ENCODE measurements at regions not wholly inside any gene's neighbourhood (a gene's known extent, or its start where the extent isn't known, plus 50 kb on each side); places are given as distances from the start of the nearest gene placed in this dataset.

GRCh38 chrY:7458301-7459078, 546.9 kb upstream of the AMELY start:
- Histone ChIP-seq H3K36me3 (no peaks in the 10 kb centered on the region), H3K4me3 (no peak overlapping the region), H3K27ac (no peak overlapping the region), H3K9me3 (no peaks in the 10 kb centered on the region), H3K27me3 (no peaks in the 10 kb centered on the region), H3K4me1 (ENCODE audit: insufficient read depth) (no peaks in the 10 kb centered on the region)
- DNase-seq, result no peak
- intact Hi-C loops (cut with DNase I), result no loop called here
- no CpG with 5 or more reads among the region's 1 CpG for WGBS, 3 donors
- TF ChIP-seq, protein P1, sequence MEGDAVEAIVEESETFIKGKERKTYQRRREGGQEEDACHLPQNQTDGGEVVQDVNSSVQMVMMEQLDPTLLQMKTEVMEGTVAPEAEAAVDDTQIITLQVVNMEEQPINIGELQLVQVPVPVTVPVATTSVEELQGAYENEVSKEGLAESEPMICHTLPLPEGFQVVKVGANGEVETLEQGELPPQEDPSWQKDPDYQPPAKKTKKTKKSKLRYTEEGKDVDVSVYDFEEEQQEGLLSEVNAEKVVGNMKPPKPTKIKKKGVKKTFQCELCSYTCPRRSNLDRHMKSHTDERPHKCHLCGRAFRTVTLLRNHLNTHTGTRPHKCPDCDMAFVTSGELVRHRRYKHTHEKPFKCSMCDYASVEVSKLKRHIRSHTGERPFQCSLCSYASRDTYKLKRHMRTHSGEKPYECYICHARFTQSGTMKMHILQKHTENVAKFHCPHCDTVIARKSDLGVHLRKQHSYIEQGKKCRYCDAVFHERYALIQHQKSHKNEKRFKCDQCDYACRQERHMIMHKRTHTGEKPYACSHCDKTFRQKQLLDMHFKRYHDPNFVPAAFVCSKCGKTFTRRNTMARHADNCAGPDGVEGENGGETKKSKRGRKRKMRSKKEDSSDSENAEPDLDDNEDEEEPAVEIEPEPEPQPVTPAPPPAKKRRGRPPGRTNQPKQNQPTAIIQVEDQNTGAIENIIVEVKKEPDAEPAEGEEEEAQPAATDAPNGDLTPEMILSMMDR (IDR thresholded peaks at IDR 0.05), result no peak
- TF ChIP-seq POLR2A (IDR thresholded peaks at IDR 0.05) (no peak), EP300 (IDR thresholded peaks at IDR 0.05) (no peak)

- H3K4me1 ChIP-seq (ENCODE audit: insufficient read depth), result no peaks in the 10 kb centered on the region
- no peaks in the 10 kb centered on the region for H3K36me3 ChIP-seq
- TF ChIP-seq, protein P1 (IDR thresholded peaks at IDR 0.05), result no peak
- H3K27me3 ChIP-seq, result no peaks in the 10 kb centered on the region
- H3K9me3 ChIP-seq, result no peaks in the 10 kb centered on the region
- WGBS, 3 donors, result no CpG with 5 or more reads among the region's 4 CpGs
- no peak overlapping the region for H3K27ac ChIP-seq
- intact Hi-C loops (cut with DNase I), result no loop called here
- H3K4me3 ChIP-seq, result no peak overlapping the region
- DNase-seq, result no peak
These were observed 545.9 kb upstream of the AMELY start for GRCh38 chrY:7457286-7458015.

DNA sequence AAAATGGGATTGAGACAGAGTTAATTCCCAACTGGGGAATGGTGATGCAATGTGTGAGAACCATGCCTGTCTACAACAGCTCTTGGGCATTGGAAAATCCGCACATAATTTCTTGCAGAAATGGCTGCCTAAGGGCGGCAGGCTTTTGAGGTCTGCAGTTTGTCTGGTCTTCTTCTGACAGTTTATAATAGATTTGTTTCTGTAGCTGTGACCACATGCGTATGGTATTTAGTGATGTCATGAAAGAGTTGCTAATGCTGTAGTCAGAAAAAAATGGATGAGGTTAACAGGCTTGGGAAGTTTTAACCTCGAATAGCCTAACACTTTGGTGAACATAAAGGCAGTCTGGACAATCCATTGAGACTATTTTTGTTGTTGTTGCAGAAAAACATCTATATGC, 544.1 kb upstream of the AMELY start:
- H3K9me3 ChIP-seq, result no peaks in the 10 kb centered on the region
- H3K27ac ChIP-seq, result no peak overlapping the region
- H3K4me1 ChIP-seq (ENCODE audit: insufficient read depth), result no peaks in the 10 kb centered on the region
- TF ChIP-seq POLR2A (IDR thresholded peaks at IDR 0.05), result no peak
- H3K4me3 ChIP-seq, result no peak overlapping the region
- no CpG with 5 or more reads among the region's 4 CpGs for WGBS, 3 donors
- intact Hi-C loops (cut with DNase I), result no loop called here
- no peaks in the 10 kb centered on the region for H3K36me3 ChIP-seq
- H3K27me3 ChIP-seq, result no peaks in the 10 kb centered on the region
- DNase-seq, result no peak

DNA sequence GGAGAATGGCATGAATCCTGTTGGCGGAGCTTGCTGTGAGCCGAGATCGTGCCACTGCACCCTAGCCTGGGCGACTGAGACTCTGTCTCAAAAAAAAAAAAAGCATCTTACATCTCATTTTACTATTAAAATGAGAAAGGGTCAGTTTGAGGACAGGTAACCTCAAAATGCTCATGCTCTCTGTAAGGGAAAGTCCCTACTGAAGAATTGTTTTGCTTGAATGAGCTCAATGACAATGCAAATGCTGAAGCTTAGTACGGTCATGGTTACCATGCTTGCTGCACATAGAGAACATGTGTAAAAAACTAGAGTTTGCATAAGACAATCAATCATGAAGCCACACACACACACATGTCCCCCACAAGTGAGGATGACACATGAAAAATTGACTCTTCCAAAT, 541.8 kb upstream of the AMELY start:
- no CpG with 5 or more reads among the region's 5 CpGs for WGBS, 3 donors
- Histone ChIP-seq H3K9me3 (no peaks in the 10 kb centered on the region), H3K4me1 (ENCODE audit: insufficient read depth) (no peaks in the 10 kb centered on the region), H3K36me3 (no peaks in the 10 kb centered on the region), H3K27ac (no peak overlapping the region), H3K27me3 (no peaks in the 10 kb centered on the region), H3K4me3 (no peak overlapping the region)
- no peak for DNase-seq
- intact Hi-C loops (cut with DNase I), result no loop called here
- TF ChIP-seq, protein P1 (IDR thresholded peaks at IDR 0.05), result no peak
- TF ChIP-seq EP300 (IDR thresholded peaks at IDR 0.05) (no peak), POLR2A (IDR thresholded peaks at IDR 0.05) (no peak)

DNA sequence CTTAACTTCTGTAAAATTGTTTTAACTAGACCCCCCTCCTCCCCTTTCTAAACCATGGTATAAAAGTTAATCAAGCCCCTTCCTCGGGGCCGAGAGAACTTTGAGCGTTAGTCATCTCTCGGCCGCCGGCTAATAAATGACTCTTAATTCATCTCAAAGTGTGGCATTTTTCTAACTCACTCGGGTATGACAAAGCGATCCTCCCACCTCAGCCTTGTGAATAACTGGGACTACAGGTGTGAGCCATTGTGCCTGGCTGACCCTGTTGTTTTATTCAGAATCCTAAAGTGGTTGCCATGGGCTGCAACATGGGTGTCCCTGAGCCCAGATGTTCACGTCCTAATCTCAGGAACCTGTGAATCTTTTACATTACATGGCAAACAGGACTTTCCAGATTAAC, 540.7 kb upstream of the AMELY start:
- TF ChIP-seq POLR2A (IDR thresholded peaks at IDR 0.05) (no peak), EP300 (IDR thresholded peaks at IDR 0.05) (no peak)
- TF ChIP-seq, protein P1 (IDR thresholded peaks at IDR 0.05), result no peak
- DNase-seq, result no peak
- no CpG with 5 or more reads among the region's 9 CpGs for WGBS, 3 donors
- intact Hi-C loops (cut with DNase I), result no loop called here
- Histone ChIP-seq H3K4me3 (no peak overlapping the region), H3K4me1 (ENCODE audit: insufficient read depth) (no peaks in the 10 kb centered on the region), H3K36me3 (no peaks in the 10 kb centered on the region), H3K27ac (no peak overlapping the region), H3K27me3 (no peaks in the 10 kb centered on the region), H3K9me3 (no peaks in the 10 kb centered on the region)

Data from ovary (tissue), 7 donors.